ENCODE measurements at regions not wholly inside any gene's neighbourhood (a gene's known extent, or its start where the extent isn't known, plus 50 kb on each side); places are given as distances from the start of the nearest gene placed in this dataset.

DNA sequence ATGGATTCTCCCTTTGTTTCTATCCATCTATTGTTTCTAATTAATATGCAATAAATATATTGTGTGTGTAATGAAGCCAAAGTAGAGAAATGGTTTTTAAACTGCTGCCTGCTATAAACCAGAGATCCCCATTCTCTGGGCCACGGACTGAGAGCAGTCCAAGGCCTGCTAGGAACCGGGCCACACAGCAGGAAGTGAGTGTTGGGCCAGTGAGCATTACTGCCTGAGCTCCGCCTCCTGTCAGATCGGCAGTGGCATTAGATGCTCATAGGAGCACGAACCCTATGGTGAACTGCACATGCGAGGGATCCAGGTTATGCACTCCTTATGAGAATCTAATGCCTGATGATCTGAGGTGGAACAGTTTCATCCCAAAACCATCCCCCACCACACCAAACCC lies 85.2 kb upstream of the POMGNT2 start:
- TF ChIP-seq GATA2 (IDR thresholded peaks at IDR 0.05; ENCODE audit: low read depth, low read length) (no peak), GATA3 (IDR thresholded peaks at IDR 0.05; ENCODE audit: low read depth, low read length) (no peak)

Data from SH-SY5Y (cell line).